Activated CD4-positive, CD25-positive, alpha-beta regulatory T cell treated with anti-CD3 and anti-CD28 coated beads, Interleukin-2, amount 50 U/mL, for 24 hours (primary cell): ENCODE measurements at regions not wholly inside any gene's neighbourhood (a gene's known extent, or its start where the extent isn't known, plus 50 kb on each side); places are given as distances from the start of the nearest gene placed in this dataset.

Experiments
- ATAC-seq, 2 donors: fragments of 150-1000 bp; cut with Tn5 transposase; one replicate each; pipeline ENCODE4 v1.10.0; 2021; ENCODE audit warnings: mild to moderate bottlenecking in 1 of 2, moderate library complexity in 1 of 2

DNA sequence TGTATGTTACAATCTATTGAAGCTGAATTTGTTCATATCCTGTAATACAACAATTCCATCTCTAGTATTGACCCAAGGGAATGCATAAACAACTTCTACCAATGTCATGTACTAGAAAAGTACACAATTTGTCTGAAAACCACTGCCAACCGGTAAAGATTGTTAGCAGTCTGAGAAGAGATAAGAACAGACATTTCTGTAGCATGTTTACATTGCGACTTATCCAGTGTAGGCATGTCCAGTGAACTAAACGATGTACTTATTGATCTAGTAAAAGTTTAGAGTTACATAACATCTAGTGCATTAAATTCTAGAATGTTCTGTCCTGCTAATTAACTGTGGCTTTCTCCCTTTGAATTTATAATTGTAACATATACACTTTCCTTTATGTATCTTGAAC is 425.9 kb downstream of the SLITRK6 start:
- no peak for ATAC-seq

DNA sequence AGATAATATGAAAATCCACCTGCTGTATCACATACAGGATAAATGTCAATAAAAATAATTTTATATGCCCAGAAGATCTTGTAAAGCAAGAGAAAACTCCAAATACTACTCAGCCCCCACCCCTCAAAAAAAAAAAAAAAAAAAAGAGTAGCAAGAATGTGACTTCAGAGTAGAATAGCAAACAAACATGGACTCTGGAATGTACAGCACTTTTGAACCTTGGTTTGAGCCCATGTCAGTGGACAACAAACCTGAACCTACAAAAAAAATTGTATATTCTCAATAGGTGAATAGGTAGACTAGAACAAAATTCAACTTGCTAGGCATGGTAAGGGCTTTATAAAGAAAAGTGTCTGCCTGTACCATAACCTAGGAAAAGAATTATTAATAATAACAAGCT is 428.0 kb downstream of the SLITRK6 start:
- no peak for ATAC-seq

DNA sequence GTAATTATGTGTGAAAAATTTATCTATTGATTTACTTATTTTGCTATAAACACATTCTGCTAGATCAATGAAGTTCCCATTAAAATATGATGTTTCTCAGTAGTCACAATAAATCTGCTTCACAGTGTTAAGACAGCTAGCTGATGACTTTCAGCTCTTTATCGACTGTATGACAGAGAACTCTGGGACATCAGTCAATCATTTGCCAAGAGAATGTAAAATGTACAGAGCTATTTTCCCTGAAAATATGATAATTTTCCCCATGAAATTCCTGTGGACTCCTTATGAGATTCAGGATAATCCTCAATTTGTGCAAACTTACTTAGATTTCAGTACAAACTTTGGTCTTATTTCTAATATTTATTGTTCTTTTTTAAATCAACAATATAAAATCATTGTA is 430.5 kb downstream of the SLITRK6 start:
- ATAC-seq = no peak

DNA sequence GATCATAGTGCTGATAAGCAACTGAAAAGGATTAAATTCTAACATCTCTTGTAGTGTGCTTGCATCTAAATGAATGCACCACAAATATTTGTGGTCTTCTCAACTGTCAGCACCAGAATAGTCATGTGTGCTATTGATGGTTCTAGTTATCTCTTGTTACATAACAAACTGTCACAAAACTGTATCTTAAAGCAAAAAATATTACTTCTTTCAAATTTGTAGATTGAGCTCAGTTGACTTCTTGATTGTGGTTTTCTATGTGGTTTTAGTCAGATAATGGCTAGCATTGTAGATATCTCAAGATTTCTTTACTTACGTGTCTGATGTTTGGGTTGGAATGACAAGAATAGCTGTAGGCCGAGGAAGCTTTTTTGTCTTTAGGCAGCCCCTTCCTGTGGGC is 431.3 kb downstream of the SLITRK6 start:
- ATAC-seq = no peak

DNA sequence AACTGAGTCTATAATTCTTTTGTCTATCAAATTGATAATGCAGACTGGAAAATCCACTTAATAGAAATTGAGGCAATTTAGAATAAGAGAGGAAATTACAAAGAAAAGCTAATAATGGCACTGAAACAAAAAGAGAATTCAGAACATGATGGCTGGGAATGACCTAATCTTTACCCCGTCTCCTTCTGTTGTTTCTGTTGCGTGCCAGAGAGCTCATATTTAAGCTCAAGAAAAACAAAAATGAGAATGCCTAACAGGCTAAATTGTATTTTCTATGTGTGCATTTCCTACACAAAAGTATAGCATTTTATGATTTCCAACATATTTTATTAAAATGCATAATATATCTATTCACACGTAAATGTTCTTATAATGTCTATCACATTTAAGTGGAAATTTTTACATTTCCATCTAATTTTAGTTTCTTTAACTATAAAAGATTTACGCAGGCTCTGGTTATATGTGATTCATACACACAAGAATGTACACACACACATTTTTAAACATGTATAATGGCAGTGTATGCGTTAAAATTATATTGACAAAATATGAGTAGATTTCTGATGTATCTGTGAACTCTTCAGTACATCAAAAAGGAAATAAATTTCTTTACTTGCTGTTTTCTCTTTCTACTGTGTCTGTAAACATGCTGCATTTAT is 432.3 kb downstream of the SLITRK6 start:
- no peak for ATAC-seq

DNA sequence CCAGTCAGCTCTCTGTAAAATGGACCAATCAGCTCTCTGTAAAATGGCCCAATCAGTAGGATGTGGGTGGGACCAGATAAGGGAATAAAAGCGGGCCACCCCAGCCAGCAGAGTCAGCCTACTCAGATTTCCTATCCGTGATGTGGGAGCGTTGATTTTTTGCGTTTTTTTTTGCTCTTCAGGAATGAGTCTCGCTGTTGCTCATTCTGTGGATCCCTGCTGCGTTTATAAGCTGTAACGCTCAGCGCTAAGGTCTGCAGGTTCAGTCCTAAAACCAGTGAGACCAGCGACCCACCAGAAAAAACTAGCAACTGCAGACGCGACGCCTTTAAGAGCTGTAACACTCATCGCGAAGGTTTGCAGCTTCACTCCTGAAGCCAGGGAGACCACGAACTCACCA is 435.7 kb downstream of the SLITRK6 start:
- no peak for ATAC-seq

DNA sequence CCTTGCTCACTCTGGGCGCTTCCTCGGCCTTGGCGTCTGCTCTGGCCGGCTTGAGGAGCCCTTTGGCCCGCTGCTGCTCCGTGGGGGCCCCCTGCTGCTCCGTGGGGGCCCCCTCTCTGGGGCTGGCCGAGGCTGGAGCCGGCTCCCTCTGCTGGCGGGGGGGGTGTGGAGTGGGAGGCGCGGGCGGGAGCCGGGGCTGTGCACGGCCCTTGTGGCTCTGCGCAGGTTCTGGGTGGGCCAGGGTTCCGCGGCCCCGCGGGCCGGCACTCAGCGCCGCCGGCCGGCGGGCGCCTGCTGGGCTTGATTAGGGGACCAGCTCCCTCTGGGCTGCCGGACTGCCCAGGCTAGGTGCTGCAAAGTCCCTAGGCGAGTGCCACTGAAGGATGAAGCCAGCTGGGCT is 436.2 kb downstream of the SLITRK6 start:
- no peak for ATAC-seq

DNA sequence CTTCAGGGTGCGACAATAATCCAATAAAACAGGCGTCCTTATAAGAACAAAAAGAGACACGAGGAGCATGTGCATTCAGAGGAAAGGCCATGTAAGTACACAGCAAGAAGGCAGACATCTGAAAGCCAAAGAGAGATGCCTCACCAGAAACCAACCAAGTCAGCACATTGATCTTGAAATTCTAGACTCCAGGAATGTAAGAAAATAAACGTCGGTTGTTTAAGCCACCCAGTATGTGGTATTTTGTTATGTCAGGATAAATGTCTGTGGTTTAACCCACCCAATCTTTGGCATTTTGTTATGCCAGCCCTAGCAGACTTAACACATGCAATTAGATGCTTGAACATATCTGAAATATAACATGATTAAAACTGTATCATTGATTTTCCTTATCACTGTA is 452.0 kb downstream of the SLITRK6 start:
- no peak for ATAC-seq

DNA sequence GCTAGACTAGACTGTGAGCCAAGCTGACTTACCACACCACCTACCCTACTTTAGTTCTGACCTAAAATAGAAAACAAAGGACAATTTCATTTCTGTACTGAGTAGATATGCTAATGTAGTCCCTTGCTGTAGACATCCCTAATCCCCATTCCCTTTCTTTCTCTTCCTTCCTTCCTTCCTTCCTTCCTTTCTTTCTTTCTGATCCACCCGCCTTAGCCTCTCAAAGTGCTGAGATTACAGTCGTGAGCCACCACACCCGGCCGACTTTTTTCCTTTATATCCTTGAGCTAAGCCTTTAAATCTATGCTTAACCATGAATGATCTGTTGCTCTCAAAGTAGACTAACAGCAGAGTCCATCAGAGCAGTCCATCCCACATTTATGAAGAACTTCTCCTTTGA is 465.0 kb downstream of the SLITRK6 start:
- no peak for ATAC-seq

DNA sequence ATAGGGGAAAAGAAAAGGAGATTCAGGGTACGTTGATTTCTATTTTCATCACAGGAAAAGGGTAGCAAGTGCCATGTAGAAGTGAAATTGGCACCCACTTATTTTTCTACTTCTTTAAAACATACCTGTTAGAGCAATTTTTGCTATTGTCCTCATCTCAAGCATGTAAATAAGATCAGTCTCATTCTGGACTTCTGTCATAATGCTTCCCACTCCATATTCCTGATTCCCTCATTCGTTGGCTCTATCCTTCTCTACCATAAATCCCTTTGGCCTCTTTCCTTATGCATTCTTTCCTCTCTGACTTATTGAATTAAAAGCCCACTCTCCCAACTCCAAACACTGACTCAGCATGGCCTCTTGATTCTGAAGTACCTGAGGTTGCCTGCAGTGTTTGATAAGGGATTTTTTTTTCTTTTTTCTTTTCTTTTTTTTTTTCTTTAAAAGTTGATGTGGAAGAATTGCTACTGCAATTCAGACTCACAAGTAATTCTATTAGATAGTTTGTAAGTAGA is 465.7 kb downstream of the SLITRK6 start:
- no peak for ATAC-seq

DNA sequence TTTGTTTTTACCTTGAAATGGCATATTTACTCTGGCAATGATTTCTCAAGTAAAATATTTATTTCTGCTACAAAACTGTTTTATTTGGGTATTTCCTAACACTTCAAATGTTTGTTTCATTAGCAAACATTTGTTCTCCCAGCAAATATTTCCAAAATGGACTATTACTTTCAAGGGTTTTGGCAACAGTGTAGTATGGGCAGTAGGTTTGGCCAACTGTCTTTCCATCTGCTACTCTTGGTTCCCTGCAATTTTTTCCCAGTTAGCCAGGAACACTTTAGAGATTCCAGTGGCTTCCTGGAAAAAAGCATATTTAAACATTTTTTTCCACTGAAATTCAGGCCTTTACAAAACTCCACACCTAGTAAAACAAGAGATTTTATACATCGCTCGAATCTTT is 466.6 kb downstream of the SLITRK6 start:
- ATAC-seq = no peak

DNA sequence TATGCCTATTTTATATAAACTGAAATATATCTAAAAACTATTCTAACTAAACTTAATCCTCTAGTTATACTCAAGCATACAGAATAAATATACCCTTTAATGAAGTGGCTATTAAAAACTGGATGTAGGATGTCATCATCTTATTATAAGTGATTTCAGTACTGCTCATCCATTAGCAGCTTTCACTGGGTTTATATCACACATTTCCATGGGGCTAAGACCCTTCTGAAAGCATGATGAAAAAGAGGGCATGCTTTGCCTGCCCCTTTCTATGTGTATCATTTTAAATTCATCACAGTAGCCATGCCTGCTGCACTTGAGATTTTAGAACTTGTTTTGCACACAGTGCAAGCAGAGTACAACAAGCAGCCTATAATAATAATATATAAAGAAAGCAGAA is 477.5 kb downstream of the SLITRK6 start:
- no peak for ATAC-seq

DNA sequence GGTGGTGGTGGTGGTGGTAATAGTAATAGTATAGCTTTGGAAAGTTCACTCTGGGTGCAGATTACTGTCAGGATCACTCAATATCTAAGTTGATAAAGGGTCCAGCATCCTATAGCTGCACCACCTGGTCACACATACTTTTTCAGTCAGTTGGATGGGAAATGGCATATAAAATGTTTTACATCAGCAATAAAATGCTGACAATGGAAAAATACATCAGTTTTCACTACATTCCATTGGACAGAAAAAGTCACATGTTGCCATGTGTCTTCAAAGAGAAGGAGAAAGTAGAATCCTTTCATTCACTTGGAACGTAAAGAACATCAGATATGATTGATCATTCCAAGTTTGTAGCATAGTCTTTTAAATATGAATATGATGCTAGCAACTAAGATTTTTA is 481.4 kb downstream of the SLITRK6 start:
- ATAC-seq = no peak

DNA sequence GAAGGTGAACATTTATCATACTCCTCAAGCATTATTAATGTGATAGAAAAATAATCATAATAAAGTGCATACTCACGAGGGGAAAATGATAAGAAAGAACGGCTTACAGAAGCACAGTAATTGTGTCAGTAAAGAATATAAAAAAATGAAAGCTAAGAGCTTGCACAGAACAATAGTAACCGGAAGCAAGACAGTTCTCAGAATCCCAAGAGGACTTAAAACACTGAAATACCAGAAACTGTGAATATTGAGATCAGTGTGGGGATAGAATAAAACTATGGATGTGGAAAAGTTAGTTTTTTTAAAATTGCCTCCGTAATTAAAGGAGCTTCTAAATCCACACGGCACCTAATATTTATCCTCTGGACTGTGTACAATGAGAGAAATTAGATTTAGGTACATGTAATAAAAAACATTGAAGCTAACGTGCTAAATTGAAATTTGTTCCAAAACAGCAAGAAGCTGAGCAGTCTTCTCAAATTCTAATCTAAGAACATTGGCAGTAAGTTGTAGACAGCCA is 482.7 kb downstream of the SLITRK6 start:
- no peak for ATAC-seq

DNA sequence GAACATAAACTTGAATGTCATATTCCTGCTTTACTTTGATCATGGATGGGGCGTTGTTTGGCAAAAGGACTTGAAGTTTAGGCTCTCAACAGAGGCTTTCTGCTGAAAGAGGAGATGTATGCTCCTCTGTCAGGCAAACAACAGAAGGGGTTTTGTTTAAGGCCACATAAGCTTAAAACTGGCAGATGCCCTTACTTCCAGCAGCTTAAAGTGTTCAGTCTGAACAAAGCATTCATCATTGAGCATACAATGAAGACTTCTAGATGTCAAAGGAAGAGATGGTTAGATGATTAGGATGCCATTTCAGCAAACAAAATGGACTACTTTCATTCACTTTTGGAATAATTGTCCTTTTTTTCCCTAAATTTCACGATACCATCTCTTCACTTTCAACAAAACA is 484.5 kb downstream of the SLITRK6 start:
- ATAC-seq = no peak

DNA sequence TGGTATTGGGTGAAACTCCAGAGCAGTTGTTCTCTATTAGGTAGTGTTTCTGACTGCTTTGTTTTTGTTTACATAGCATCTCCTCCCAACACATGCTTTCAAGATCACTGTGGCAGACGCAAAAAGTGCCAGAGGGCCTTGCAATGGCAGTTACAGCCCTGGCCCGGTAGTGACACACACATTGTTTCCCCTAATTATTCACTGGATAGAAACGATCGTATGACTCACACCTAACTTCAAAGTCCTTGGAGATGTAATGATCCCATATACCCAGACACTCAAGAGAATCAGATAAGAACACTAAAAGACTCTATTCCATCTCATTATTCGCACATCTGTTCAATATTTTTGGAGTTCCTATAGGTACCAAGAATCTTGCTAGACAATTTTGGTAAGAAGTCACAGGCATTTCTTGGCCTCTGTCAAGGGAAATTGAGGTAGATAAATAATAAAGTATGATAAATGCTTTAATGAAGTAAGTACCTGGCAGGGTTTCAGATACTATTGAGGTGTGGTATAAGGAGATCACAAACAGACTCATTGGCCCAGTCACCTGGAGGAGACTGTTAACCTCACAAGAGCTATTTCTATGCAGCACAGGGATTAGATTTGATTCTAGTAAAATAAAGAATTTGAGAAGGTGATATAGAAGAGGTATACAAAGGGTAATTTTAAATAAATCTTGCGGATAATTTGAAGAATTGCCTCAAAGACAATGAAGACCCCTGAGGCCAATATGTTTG is 485.3 kb downstream of the SLITRK6 start:
- no peak for ATAC-seq

DNA sequence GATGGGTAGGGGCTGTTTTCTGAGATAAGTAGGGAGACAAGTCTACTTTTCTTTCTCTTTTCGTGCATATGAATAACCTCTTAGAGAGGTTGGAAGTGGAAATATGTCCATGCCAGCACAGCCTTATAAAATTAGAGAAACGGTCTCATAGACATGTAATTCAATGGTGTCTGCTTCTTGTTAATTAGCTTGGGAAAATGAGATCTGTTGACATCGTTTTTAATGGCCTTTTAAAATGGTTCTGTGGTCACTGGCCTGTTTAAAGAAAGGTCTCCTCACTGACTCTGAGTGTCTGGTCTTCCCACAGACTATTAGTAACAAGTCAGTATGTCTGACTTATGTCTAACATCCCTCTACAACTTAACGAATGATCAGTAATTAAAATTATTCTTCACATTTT is 487.1 kb downstream of the SLITRK6 start:
- ATAC-seq = no peak

DNA sequence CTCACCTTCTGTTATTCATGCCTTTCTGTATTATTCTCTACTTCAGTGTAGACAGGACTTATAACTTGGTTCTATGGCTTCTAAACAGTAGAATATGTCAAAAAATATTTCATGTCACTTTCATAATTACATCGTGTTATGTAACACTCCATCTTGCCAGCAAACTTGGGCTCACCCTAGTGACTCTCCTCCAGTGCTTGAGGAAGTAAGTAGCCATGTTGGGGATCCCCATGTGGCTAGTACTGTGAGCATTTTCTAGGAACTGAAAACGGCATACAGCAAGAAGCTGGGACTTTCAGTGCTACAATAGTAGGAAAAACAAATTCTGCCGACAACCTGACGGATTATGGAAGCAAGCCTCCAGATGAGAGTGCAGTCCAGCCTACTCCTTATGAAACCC is 495.6 kb downstream of the SLITRK6 start:
- no peak for ATAC-seq

DNA sequence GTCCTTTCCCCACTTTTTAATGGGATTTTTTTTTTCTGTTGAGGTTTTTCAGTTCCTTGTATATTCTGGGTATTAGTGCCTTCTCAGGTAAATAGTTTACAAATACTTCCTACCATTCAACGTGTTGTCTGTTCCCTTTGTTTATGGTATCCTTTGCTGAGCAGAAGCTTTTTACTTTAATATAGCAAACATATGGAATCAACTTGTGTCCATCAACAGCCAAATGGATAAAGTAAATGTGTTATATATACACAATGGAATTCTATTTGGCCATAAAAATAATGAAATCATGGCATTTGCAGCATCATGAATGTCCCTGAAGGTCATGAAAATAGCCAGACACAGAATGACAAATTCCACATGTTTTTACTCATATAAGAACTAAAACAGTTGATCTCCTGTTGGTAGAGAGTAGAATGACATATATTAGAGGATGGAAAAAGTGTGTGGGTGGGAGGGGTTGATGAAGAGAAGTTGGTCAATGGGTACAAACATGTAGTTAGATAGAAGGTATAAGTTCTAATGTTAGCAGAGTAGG is 500.8 kb downstream of the SLITRK6 start:
- no peak for ATAC-seq

DNA sequence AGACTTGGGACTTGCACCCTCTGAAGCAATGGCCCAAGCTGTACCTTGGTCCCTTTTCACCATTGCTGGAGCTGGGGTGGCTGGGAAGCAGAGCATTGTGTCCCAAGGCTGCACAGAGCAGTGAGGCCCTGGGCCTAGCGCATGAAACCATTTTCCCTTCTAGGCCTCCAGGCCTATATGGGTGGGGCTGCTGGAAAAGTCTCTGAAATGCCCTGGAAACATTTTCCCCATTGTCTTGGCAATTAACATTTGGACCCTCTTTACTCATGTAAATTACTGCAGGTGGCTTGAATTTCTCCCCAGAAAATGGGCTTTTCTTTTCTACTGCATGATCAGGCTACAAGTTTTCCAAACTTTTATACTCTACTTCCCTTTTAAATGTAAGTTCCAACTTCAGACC is 510.5 kb downstream of the SLITRK6 start:
- ATAC-seq = no peak

DNA sequence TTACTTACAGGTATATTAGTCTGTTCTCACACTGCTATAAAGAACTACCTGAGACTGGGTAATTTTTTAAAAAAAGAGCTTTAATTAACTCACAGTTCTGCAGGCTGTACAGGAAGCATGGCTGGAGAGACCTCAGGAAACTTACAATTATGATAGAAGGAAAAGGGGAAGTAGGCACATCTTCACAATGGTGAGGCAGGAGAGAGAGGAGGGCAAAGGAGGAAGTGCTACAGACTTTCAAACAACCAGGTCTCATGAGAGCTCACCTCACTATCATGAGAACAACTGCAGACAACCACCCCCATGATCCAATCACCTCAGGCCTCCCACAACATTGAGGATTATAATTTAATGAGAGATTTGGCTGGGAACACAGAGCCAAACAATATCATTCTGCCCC is 511.7 kb downstream of the SLITRK6 start:
- no peak for ATAC-seq

DNA sequence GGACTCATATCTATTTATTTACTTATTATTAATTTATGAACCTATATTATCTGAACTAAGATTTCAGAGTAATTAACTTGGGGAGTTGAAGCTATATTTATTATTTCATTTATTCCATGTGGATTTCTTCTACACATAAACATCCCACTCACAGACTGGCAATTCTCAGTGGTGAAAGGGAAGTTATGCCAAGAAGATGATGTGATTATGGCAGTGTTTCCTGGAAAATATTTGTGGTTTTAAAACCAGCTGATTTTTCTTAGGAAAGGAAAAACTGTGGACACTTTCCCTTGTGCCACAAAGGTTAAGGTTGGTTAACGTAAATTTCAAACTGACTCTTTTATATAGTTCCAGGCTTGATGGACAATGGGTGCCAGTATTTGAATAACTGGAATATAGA is 513.1 kb downstream of the SLITRK6 start:
- ATAC-seq = no peak

DNA sequence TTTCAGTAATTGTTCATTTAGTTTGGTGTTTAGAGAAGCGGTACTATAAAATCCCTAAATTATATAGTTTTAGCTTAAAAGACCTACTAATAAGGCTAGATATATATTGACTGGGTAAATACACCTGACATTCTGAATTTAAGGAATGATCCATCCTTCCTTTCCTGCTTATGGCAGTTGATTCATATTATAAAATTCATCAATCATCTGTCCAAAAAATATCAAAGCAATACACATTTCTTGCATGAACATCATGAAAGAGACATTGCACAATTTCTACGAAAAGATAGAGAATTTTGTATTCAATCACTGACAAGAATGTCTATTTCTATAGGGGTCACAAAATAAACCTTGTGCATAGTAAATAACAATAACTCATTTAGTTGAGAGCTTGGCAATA is 514.9 kb downstream of the SLITRK6 start:
- ATAC-seq = no peak

DNA sequence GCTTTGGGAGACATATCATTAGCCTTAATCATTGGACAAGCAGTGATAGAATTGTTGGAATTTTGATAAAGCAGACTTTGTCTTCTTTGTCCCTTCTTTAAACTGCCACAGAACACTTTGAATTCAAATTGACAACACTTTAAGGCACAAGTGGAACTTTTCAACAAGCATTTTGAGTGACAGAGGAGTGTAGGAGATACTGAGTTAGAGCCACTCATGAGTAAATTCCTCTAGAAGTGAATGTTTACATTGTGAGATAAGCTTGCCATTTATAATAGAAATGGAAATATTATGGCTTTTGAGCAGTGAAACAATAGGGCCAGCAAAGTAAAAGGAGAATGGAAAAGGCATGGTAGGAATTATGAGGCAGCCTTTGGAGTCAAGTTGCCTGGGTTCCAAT is 515.8 kb downstream of the SLITRK6 start:
- ATAC-seq = no peak
